Globus pallidus (tissue), 1 donor: ENCODE measurements at regions not wholly inside any gene's neighbourhood (a gene's known extent, or its start where the extent isn't known, plus 50 kb on each side); places are given as distances from the start of the nearest gene placed in this dataset.
A peak's percentile ranks its signal among the peaks of the same experiment; 100 is the strongest.
"Not testable (repeated sequence)": the region's sequence is repeated elsewhere in the genome, so short reads cannot be mapped to it uniquely, and the experiment has no call there.

Experiments
- DNase-seq: peaks from one replicate; pipeline ENCODE4 v3.0.0-alpha.2; 2015; ENCODE audit warnings: low spot score

DNA sequence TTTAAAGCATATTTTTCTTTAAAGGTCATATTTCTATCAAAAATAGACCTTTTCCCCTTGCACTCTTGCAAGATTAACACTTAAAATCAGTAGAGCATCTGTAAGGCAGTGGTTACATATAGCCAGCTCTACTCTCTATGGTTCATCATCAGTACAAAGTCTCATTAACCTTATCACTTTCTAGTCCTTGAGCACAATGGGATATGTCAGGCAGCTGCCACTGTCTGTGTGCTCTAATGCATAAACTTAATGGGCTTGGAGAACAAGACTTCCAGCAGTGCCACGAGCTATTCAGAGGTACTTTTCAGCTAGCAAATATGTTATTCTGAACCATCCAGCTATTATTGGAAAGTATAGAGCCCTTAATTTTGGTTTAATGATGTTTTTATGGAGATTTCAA is 393.7 kb downstream of the GASK1B start:
- no peak for DNase-seq

DNA sequence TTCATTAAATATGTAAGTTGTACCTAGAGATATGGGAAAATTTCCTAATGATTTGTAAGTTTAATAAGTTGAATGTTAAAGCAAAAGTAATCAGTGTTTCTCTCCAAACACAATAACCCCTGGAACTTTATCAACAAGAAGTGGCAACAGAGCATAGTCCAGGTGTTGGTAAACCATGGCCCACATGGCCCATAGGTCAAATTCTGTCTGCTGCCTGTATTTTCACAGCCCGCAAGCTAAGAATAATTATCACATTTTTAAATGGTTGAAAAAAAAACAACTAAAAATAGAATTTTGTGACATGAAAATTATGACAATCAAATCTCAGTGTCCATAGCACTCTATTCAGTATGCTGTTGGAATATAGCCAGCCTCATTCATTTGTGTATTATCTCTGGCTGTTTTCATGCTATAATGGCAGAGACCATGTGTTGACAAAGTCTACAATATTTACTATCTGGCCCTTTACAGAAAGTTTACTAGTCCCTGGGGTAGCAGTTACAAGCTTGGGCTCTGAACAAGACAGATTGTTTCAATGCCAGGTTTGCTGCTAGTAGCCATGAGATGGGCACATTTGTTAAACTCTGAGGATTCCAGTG is 395.8 kb downstream of the GASK1B start:
- no peak for DNase-seq

DNA sequence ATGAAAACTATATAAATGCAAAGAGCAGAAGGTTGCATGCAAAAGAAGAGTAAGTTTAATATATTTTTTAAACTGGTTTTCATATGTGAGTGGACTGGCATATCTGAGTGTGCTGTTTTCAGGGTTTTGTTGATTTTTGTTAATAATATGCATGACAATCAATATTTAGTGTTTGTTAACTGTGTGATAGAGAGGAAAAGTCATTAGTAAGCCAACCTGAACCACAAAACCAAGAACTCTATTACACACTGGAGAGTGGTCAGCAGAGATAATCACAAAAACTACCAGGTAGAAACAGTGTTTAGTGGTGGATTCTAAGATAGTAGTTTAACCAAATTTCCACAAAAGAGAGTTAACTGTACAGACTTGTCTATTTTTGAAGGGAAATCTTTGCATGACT is 396.9 kb downstream of the GASK1B start:
- DNase-seq, result no peak

DNA sequence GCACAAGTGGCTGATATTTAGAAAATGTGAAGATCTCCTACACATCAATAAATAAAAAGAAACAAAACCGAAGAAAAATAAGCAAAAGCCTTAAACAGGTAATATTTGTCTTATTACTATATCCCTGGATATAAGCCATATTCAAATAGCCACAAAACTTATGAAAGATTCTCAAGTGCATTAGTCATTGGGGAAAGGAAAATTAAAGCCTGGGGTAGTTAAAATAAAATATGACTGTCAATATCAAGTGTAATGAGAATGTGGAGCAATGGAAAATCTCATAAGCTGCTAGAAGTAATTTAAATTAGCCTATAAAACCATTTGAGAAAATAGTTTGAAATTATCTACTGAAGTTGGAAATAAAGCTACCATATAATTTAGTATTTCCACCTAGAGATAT is 399.9 kb downstream of the GASK1B start:
- no peak for DNase-seq

DNA sequence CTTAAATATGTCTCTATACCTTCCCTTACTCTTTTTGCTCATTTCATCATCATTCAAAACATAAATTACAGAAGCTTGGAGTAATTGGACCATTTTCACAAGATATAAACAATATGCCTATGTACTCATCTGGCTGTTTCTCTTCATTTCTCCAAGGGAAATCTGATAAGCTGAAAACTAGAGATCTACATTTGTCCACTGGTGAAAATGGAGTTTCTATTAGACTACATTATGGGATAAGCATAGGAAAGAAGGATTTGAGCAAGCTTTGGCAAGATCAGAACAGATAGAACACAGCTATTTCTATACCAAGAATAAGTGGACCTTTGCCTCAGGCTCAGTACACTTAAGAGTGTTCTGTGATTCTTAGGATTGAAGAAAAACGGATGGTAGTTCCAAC is 404.4 kb downstream of the GASK1B start:
- DNase-seq, result no peak

DNA sequence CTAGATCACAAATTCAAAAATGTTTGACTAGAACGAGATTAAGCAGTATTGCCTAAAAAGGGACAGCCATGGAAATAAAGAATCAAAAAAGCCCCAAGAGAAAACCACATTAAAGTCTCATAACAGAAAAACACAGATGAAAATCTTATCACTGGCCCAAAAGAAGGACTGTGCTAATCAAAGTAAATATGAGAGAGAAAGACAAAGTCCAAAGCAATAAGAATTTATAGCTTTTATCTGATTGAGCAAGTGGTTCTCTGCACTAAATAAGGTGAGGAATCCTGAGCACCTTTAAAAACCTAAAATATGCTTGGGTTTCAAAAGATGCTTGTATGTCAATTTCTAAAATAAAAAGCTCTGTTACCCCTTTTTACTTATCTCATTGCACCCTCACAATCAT is 409.3 kb downstream of the GASK1B start:
- DNase-seq, result no peak

DNA sequence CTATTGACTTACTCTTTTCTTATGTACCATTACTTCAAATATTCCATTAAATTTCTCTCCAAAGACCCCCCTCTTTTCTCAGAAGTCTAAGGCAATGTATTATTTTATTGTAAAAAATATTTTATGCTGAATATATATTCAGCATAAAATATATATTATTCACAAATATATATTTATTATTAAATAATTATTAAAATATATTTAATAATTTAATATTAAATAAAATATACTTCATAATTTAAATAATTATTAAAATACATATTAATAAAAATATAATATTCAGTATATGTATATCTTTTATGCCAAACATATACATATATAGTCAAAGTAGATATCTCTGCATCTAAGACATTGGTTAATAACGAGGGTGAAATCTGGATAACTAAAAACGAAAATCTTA is 418.4 kb downstream of the GASK1B start:
- no peak for DNase-seq

DNA sequence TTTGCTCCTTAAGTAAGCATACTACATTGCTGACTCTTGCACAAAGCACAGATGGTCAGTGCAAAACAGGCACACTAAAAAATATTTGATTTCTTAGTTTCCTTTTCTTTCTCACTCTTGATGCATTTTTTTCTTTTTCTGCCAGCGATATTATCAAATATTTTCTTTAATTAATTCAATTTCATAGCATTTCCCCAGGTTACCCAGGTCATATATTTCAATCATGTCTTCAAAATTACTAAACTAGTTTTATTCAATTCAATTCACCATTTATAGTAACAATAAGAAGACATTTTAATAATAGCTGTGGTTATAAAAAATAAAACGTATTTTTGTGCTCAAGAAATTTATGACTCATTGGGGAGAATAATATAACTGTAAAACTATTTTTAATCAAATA is 421.2 kb downstream of the GASK1B start:
- DNase-seq, result no peak

DNA sequence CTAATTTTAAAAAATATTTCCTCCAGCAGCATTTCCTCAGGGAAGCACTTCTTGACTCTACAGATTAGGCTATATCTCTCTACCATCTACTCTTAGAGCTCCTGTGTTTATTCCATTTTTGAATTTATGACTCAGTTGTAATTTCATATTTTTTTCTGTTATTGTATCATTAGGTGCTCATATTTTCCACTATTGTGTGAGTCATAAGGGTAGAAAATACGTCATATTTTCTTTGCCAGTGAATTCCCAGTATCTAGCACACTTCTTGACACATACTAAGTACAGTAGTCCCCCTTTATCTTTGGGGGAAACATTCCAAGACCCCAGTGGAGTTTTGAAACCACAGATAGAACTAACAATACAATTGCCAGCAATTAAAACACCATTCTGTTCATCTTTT is 431.2 kb downstream of the GASK1B start:
- no peak for DNase-seq

DNA sequence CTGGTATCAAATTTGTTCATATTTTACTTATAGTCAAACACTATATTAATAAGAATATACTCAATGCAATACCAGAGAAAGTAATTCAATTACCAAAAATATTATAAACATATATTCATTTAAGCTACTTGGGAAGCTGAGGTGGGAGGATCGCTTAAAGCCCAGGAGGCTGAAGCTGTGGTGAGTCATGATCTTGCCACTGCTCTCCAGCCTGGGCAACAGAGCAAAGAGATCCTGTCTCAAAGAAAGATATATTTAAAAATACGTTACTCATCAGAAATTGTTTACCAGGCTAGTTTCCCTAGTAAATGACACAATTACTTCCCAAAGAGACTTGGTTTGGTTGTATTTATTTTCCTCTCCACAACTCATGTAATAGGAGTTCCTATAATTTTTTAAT is 433.6 kb downstream of the GASK1B start:
- DNase-seq, result no peak

DNA sequence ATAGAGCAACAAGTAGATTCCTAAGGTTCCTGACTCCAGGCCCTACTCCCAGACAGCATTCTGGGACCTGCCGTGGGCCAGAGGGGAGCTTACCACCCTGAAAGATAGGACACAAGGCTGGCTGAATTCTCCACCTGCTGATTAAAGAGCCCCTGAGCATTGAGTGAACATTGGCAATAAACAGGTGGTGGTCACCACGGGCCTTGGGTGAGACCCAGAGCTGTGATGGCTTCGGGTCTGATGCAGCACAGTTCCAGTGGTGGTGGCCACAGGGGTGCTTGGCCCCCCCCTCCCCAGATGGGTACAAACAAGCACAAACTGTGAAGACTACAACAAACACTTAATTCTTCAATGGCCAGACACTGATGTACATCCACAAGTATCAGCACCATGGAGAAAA is 444.6 kb downstream of the GASK1B start:
- DNase-seq, result no peak

DNA sequence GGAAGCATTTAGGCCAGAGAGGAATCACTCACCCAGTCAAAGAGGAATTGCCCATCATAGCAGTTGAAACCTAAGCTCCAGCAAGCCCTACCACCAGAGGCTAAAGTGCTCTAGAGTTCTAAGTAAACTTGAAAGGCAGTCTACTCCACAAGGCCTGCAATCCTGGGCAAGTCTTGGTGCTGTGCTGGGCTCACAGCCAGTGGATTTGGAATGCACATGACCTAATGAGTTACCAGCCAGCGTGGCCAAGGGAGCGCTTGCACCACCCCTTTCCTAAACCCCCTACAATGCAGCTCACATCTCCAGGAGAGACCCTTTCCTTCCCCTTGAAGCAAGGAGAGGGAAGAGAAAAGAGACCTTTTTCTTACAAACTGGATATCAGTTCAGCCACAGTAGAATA is 445.7 kb downstream of the GASK1B start:
- no peak for DNase-seq

DNA sequence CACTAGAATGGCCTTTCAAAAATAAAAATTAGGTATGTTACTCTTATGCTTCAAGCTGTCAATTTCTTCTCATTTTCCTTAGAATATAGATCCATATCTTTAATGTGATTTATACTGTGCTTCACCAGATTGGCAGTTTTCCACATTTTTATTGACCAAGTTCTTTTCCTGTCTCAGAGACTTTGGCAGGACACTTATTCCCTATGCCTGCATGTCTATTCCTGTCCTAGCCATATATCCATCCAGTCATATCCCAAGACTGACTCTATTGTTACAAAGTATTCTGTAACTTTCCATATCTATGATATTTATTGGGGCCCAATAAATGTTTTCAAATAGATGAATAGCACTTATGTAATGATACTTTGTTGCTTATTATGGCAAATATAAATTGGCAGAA is 450.7 kb downstream of the GASK1B start:
- DNase-seq, result no peak

DNA sequence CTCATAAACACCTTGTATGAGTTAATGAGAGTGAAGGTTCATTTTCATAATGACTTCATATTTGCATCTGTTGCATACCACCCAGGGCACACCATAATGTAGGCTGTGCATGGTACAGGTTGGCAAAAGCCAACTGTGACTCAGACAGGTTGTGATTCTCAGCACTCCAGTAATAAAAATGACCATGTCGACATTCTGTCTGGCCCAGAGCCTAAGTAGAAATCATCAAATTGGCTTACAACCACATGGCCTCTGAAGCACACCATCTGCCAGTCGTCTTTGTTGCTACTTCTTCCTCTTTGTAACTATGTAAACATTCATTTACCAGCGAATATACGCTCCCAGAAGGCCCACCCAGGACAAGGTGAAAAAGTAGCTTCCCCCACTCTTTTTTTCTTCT is 459.5 kb downstream of the GASK1B start:
- DNase-seq, result no peak

DNA sequence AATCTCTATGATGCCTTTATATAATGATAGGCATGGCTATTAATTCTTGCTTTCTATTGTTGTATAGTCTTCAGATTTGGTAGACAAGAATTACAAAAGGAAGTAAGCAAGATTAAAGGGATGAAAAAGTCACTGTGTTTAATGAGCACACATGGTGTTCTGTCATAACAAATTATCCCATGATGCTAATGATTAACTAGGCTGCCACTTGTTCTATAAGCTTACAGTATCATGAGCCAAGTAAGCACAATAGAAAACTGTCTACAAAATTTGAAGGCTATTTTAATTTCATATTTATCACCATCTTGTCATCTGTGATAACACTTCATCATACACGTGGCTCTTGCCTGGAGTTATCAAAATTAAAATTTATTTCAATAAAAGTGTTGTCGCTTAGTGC is 466.7 kb downstream of the GASK1B start:
- no peak for DNase-seq

DNA sequence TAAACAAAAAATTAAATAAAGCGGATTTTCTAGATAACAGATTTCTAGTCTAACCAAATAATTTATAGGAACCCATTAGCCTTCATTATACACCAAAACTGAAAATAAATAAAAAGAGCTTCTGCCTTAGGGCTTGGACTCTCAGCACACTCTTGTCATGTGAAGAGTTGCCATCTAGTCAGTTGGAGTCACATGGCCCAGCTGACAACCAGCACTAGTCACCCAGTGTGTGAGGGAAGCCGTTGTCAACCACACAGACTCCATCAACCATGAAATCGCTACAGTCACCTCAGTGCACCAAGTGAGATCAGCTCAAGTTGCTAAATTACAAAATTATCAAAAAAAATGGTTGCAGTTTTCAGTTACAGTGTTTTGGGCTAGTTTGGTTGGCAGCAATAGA is 470.0 kb downstream of the GASK1B start:
- DNase-seq, result no peak

DNA sequence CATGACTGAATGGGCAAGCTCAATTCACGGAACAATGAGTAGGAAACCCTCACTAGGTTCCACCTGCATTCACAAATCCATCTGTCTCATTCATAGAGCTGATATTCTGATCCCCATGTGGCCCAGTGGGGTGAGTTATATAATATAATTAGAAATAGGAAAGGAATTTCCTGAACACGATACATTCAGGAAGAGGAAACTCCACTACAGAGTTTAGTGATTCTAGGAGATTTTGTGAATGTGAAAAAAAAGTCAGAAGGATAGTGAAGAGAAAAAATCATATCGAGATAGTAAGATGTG is 471.2 kb downstream of the GASK1B start:
- no peak for DNase-seq

DNA sequence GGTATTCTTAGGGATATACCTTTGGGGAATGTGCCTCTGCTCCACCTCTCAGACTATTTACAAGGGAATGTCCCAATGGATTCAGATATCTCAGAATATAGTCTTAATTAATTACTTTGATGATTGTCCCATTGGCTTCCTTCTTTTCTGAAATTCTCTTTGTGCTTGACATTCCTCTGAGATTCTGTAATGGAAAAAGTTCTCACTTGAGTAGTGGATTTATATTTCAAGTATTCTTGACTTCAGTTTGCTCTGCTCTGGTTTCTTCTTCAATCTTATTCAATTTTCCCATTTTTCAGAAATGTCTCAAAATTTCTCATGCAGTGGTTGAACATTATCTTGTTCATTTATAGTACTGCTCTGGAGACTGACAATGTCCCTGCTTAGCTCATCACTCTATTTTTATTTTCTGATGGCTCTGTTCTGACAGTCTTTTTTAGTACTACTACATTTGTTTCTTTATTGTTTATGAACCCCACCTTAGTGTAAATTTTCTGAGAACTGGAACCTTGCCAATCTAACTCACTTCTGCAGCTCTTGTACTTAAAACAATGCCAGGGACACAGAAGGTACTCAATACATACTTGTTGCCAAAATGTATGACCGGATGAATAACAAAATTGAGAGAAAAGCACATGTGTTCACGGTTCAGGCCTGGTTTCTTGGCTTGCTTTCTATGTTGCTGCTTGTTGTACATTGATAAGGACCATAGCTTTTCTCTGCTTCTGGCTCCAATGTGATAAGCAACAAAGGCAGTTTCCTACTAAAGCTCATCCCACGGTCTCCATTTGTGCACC is 471.7 kb downstream of the GASK1B start:
- DNase-seq, result no peak

DNA sequence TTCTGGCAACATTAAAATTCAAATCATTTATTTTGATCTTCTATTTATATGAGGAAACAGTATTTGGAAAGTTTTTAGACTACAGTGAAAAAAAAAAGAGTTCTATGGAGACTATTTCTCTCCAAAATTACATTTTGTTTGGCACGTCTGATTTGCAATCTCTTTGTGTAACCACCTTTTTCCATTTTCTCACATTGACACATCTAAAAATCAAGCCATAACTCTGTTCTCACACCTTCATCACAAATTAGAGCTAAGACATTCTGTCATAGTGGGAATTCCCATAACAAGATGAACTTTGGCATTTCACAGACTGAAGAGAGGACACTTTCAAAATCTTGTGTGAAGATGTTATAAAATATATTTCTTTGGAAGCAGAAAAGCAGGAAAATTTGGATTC is 468.9 kb downstream of the GRIA2 start:
- no peak for DNase-seq

DNA sequence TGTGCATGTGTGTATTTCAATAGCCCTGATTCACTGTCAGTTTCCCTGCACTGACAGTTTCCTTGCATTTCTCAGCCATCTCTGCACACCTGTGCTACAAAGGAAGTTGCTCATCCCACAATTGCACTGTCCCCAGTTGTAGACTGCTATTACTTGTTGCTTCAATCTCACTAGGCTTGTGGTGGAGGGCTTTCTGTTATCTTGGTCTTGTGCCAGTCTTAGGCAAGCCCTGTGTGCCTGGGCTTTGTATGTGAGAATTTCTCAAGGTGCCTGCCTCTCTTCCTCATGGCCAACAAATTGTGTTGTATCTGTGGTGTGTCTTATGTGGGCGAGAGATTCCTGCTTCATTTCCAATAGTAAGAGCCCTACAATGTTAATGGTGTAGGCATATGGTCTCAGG is 467.4 kb downstream of the GRIA2 start:
- no peak for DNase-seq

DNA sequence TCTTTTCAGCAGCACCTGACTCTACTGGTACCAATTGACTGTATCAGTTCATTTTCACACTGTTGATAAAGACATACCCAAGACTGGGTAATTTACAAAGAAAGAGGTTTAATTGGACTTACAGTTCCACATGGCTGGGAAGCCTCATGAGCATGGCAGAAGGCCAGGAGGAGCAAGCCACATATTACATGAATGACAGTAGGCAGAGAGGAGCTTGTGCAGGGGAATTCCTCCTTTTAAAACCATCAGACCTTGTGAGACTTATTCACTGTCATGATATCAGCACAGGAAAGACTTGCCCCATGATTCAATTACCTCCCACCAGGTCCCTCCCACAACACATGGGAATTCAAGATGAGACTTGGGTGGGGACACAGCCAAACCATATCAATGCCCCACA is 458.8 kb downstream of the GRIA2 start:
- DNase-seq, result not testable (repeated sequence)

DNA sequence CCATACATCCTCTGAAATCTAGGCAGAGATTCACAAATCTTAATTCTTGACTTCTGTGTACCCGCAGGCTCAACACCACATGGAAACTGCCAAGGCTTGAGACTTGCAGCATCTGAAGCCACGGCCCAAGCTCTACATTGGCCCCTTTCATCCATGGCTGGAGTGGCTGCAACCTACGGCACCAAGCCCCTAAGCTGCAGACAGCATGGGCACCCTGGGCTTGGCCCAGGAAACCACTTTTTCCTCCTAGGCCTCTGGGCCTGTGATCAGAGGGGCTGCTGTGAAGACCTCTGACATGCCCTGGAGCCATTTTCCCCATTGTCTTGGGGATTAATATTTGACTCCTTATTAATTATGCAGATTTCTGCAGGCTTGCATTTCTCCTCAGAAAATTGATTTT is 457.9 kb downstream of the GRIA2 start:
- DNase-seq, result no peak

DNA sequence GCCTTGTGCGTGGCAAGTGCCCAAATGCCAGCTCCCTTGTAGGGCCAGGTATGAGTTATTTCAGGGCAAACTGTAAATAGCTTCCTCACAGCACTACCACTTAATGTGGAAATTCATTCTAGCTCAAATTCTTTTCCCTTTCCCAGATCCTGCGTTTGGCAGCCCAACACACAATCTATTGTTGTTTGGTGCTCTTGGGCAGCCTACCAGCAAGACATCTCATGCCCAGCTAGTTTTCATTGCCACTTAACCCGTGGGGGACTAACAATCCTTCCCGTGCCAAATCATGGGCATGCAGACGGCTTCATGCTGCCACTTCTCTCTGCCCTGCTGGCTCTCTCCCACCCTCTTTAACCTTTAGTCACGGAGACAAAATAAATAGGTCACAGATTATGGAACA is 454.2 kb downstream of the GRIA2 start:
- peak; percentile 77 for DNase-seq

DNA sequence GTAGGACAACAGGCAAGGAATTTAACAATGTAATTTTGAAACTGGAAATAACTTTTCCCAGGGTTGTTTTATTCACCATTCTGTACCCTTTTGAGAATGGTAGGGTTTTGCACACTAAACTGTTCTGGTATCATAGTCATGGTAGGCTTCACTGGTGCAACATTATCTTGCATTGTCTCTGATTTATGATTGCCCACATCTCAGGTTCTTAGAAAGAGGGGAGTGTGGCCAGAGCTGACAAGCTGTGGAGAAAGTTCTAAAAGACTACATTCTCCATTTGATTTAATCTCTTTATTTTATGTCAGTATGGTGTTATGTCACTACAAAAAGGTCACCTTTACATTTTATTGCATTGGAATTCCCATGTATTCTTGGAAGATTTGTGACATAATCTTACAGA is 447.3 kb downstream of the GRIA2 start:
- no peak for DNase-seq
